Stromal cell of bone marrow (primary cell): ENCODE measurements at regions not wholly inside any gene's neighbourhood (a gene's known extent, or its start where the extent isn't known, plus 50 kb on each side); places are given as distances from the start of the nearest gene placed in this dataset.
"Not testable (repeated sequence)": the region's sequence is repeated elsewhere in the genome, so short reads cannot be mapped to it uniquely, and the experiment has no call there.

Experiments
- DNase-seq: peaks from one replicate; pipeline ENCODE4 v3.0.0-alpha.2; 2012; ENCODE audit warnings: low read depth

DNA sequence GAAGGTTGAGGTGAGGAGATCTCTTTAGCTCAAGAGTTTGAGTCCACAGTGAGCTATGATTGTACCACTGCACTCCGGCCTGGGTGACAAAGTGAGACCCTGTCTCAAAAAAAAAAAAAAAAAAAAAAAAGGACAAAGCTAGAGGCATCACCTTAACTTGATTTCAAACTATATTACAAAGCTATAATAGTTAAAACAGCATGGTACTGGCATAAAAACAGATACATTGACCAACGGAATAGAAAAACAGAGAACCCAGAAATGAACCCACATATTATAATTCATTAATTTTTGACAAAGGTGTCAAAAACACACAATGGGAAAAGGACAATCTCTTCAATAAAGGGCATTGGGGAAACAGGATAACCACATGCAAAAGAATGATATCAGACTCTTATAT lies 50.8 kb upstream of the MBOAT1 start:
- no peak for DNase-seq

DNA sequence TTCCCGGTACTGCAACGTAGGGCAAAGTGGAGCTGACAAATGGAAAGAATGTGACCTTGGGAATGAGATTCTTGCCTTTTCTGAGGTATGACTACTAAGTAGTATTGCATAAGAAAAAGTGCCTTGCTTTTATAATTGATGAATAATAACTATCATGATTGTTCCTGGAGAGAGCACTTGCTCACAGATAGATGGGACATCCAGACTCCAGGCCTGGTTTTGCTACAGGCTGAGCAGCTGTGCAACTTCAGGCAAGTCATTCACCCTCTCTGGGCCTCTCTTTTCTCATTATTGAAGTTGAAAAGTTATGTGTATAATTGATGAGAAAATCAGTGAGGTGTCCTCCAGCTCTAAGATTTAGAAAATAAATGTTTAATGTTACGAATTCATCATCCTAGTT lies 53.6 kb upstream of the MBOAT1 start:
- DNase-seq, result no peak

DNA sequence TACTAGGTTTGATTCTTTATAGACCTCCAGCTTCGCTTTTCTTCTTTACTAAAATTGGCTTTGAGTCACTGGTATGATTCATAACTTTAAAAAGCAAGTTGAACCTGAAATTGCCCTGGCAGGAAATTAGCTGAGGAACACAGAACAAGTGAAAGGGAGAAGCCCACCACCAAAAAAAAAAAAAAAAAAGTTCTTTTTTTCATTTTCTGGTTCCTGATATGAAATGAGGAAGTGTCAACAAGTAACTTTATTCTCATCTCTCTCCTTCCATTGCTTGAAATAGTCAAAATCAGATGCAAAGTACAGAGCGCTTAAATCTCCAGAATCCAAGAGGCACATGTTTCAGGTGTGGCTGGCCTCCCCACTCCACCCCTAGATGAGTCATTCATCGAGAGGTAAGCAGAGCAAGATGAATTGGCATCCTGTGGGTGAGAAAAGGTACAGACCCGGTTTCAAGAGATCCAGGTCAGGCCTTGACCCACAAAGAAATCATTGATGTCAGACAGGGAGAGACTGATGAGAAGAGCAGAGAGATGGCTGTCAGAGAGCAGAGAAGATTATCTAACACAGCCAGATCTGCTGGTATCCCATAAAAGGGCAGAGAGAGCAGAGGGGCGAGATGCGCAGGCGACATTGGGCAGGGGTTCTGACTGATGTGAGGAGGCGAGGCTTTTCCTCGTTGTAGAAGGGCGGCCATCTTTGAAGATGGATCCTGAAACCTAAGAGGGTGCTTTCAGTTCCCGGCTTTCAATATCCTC lies 54.8 kb upstream of the MBOAT1 start:
- peak; percentile 28 for DNase-seq

DNA sequence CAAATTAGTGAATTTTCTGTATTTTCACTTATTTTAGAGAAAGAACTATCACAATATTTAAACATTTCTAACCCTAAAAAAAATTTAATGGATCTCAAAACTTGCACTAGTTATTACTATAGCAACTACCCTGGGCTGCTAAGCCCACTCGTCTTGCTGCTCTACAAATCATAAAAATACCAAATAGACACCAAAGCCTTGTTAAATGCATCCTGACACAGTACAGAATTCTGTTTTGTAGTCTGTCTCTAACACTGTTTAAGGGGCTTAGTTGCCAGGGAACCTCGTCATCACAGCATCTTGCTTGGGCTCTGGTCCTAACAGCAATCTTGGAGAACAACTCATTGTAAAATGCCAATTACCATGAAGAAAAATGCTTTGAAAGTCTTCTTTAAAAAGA lies 56.9 kb upstream of the MBOAT1 start:
- DNase-seq, result no peak

DNA sequence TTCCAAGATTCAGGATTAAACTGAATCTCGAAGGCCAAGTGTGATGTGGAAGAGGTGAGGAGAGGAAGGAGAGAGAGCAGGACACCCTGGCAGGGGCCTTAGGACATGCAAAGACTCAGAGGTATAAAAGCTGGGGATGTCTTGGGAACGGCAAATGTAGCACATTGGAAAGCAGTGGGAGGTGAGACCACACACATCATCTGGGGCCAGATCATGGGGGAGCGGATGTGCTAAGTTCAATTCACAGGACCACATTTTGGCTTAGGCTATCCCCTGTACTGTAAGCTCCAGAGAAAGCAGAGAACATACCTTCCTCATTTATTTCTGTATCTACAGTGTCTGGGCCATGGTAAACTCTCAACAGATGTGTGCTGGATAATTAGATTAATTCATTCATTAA lies 59.5 kb upstream of the MBOAT1 start:
- DNase-seq, result no peak

DNA sequence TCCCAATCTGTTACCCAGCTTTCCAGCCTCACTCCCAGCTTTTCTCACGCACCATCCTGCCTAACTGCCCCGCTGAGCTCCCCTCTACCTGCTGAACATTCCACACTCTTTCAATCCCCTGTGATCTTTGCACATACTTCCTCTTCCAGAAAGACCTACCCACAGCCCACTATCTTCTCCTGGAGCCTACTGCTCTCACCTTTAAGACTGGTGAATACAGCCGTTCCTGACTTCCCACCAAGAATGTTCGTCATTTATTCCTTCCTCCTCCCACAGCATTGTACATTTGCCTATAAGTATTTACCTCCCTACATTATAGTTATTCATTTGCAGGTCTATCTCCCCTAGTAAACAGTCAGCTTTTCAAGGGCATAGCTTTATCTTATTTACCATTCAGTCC lies 61.9 kb upstream of the MBOAT1 start:
- DNase-seq, result no peak

DNA sequence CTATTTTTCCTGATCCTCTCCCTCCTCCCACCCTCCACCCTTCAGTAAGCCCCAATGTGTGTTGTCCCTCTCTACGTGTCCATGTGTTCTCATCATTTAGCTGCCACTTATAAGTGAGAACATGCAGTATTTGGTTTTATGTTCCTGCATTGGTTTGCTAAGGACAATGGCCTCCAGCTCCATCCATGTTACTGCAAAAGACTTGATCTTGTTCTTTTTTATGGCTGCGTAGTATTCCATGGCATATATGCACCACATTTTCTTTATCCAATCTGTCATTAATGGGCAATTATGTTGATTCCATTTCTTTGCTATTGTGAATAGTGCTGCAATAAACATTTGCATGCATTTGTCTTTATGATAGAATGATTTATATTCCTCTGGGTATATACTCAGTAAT lies 63.6 kb upstream of the MBOAT1 start:
- not testable (repeated sequence) for DNase-seq

DNA sequence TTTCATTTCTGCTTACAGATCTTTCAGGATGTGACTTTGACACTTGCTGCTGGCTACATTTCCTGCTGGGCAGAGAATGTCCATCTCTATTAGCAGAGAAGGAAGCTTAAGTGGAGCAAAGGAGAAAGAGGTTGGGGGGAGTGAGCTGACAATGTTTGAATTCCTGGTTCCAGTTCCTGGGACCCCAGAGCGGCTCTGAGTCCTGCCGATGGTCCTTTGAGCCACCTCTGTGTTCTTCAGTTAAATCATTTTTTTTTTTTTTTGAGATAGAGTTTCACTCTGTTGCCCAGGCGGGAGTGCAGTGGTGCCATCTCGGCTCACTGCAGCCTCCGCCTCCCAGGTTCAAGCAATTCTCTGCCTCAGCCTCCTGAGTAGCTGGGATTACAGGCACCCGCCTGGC lies 65.5 kb upstream of the MBOAT1 start:
- DNase-seq, result not testable (repeated sequence)

DNA sequence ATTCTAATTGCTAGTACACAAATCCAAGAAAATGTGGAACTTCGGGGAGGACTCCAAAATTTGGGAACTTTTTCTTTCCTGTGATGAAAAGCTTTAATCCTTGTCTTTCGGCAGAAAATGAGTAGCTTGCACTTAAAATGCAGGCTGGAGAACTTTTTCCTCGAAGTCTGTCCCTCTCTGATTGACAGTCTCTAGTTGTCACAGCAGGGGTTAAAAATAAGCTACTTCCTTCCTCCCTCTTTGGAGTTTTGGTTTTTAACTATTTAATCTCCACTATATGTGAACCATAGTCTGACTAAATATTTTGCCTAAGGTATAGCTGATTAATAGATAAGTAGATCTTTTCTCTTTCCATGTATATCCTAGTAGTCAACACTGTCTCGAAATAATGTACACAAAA lies 66.8 kb upstream of the MBOAT1 start:
- DNase-seq, result no peak

DNA sequence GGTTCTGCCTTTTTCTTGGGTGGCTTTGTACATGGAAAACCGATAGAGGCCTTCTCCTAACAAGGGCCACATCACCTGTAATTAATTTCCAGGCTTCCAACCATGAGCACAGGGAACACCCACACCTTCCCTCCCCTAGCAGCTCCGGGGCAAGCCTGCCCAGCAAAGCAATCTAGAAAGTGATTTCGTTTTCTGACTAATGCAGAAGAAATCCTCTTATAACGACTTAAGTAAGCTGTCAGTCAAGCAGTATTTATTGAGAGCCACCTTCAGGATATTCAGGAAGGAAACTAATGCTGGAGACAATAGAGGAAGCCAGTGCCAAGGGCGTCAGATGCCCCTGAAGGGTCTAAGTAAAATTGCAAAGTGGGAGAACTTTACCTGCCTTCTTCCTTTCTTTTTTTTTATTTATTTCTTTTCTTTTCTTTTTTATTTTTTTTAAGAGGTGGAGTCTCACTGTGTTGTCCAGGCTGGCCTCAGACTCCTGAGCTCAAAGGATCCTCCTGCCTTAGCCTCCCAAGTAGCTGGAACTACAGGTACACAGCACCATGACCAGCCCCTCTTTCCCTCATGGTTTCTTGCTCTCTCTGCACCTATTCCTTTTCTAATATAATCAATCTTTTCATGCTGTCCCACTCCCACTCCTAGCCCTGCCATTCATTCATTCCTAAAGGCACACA lies 67.5 kb upstream of the MBOAT1 start:
- DNase-seq, result no peak

DNA sequence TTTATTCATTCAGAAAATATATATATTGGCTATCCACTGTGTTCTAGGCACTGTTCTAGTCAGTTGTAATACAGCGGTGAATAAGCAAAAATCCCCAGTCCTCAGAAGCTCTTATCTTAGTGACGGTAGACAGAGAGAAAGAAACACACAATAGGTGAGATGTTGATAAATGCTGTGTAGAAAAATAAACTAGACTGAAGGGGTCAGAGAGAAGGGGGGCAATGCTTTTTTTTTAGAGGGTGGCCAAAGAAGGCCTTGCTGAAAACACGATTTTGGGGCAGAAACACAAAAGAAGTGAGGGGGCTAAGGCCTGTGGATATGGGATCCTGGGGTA lies 68.0 kb upstream of the MBOAT1 start:
- no peak for DNase-seq

DNA sequence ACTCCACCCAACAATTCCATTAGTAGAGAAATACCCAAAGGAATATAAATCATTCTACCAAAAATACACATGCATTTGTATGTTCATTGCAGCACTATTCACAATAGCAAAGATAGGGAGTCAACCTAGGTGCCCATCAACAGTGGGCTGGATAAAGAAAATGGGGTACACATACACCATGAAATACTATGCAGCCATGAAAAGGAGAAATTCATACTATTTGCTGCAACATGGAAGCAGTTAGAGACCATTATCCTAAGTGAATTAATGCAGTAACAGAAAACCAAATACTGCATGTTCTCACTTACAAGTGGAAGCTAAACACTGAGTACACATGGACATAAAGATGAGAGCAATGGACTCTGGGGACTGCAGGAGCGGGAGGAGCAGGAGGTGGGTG lies 72.4 kb upstream of the MBOAT1 start:
- no peak for DNase-seq

DNA sequence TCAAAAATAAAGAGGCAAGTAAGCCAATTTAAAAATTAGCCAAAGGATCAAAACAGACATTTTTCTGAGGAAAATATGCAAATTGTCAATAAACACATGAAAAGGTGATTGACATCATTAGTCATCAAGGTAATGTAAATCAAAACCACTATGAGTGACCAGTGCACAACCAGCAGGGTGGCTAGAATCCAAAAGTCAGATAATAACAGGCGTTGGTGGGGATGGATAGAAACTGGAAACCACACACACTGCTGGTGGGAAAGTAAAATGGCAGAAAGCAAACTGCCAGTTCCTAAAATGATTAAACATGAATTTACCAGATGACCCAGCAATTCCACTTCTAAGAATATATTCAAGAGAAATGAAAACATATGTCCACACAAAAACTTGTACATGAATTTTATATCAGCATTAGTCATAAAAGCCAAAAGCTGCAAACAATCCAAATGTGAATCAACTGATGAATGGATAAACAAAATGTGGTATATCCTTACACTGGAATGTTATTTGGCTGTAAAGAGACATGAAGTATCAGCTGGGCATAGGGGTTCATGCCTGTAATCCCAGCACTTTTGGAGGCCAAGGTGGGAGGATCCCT lies 74.8 kb upstream of the MBOAT1 start:
- DNase-seq, result no peak

DNA sequence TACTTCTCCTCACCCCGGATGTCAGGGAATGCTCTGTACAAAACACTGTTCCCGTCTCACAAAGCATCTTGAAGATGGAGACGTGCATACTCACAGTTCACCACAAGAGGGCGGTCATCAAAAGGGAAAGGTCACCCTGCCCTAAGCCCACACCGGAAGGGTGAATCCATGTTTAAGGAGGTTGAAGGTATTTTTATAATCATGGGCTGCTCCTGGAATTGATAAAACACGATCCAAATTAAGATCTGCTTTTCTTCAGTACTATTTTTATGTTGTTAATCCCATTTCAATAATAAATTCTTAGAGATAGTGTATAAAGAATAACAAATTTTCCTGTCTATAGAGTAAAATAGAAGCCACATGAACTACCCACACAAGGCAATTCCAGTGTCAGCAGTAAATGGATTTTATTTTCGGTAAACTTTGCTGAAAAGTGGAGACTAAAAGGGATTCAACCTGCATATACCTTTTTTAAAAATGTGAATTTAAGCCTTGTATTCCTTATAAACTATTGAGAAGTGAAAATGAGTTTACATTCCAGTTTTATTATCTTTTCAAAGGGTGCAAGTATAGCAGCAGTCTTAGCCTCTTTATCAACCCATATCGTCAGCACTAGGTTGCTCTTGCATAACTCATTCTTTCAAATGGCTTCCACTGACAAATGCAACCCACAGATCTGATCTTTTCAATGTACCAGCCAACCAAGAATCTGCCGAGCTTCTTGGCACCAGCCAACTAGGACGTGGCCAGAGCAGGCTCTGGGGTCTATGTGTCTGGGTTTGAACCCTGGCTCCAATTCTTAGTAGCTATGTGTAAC lies 79.7 kb upstream of the MBOAT1 start:
- DNase-seq, result peak; percentile 65

DNA sequence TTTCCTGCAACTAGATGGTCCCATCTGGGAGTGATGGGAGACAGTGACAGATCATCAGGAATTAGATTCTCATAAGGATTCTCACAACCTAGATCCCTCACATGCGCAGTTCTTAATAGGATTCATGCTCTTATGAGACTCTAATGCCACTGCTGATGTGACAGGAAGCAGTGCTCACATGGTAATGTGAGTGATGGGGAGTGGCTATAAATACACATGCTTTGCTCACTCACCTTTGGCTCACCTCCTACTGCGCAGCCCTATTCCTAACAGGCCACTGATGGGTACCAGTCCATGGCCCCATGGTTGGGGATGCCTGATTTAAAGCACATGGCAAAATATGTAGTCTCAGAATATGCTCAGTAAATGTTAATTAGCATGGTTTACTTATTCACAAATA lies 80.6 kb upstream of the MBOAT1 start:
- DNase-seq, result no peak

DNA sequence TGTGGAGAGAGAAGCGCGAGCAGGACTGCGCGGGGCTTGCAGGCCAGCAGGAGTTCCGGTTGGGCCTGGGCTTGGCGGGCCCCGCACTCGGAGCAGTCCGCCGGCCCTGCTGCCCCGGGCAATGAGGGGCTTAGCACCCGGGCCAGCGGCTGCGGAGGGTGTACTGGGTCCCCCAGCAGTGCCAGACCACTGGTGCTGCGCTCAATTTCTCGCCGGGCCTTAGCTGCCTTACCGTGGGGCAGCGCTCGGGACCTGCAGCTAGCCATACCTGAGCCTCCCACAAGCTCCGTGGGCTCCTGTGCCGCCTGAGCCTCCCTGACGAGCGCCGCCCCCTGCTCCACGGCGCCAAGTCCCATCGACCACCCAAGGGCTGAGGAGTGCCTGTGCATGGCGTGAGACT lies 89.0 kb upstream of the MBOAT1 start:
- DNase-seq, result no peak

DNA sequence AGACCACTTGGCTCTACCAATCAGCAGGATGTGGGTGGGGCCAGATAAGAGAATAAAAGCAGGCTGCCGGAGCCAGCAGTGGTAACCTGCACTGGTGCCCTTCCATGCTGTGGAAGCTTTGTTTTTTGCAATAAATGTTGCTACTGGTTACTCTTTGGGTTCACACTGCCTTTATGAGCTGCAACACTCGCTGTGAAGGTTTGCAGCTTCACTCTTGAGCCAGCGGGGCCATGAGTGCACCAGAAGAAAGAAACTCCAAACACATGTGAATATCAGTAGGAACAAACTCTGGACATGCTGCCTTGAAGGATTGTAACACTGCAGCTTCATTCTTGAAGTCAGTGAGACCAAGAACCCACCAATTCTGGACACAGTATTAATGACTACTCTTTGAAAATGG lies 89.9 kb upstream of the MBOAT1 start:
- no peak for DNase-seq

DNA sequence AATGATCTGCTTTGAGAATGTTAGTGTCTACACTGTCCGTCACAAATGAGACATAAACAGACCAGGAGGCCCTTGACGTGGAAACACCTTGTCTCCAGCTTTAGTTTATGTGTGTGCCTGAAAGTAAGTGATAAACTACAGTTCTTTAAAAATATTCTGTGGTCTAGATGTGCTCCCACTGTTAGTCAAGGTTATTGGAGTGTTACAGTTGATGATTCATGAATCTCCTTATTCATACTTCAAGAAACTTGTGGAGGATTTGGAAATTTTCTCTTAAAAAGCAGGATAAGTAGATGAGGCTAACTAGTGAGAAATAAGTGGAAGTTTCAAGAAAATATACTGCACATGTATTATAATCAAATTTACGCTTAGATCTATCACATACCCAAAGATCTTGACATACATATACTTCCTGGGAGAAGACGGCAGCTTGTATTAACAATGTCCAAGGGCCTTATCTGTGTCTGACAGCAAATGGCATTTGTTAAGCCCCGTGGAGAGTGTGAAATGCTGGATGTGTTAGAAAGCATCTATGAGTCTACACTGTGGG lies 90.5 kb upstream of the MBOAT1 start:
- peak; percentile 11 for DNase-seq

DNA sequence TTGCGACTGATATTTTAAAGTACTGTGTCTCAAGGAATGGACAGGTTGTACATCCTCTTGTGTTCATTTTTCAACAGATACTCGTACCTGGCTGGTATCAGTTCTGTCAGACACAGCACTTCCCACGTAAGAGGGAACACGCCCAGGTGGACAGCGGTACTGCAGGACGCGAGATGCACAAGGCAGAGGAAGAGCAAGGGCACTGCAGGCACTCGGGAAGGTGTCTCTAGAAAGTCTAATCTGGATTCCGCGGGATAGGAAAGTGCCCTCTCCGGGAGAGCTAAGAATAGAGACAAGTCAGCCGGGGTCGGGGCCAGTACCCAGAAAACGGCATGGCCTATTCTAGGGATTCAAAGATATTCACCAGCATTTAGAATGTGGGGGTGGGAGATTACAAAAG lies 94.2 kb upstream of the MBOAT1 start:
- no peak for DNase-seq

DNA sequence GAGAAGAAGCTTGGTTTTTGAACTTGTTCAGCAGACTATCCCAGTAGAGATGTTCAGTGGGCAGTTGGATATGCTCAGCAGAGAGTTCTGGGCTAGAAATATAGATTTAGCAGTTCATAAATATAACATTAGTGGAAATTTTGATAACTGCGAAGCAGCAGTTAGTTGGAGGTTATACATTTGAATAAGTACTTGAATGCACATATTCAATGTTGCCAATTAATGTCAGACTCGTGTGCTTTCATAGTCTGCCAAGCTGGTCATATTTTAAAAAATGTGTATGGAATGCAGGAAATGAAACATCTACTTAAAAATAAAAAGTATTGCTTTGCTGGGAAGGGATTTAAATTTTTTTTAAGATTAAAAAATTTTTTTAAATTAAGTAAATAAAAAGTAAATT lies 92.5 kb upstream of the E2F3 start:
- DNase-seq, result no peak

DNA sequence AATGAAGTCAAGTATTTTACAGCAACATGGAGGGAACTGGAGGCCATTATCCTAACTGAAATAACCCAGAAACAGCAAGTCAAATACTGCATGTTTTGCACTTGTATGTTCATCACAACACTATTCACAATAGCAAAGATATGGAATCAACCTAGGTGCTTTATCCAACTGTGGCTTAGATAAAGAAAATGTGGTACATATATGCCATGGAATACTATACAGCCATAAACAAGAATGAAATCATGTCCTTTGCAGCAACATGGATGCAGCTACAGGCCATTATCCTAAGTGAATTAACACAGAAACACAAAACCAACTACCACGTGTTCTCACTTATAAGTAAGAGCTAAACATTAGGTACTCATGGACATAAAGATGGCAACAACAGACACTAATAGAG lies 91.5 kb upstream of the E2F3 start:
- no peak for DNase-seq

DNA sequence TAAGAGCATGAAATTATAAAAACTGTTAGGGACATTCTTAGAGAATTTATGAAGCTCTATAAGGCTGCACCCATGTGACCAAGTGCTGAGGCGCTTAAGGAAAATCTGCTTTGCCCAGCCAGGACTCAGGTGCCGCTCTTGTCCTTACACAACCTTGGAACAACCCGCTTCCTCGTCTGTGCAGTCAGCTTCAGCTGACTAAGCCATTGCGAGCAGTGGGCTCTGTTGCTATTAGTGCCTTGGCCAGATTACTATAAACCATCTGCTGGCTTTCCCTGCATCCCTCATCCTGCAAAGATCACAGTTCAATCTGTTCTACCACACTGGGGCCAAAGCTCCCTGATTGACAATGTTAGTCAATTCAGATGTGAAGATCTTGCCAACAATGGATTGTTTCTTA lies 89.1 kb upstream of the E2F3 start:
- no peak for DNase-seq

DNA sequence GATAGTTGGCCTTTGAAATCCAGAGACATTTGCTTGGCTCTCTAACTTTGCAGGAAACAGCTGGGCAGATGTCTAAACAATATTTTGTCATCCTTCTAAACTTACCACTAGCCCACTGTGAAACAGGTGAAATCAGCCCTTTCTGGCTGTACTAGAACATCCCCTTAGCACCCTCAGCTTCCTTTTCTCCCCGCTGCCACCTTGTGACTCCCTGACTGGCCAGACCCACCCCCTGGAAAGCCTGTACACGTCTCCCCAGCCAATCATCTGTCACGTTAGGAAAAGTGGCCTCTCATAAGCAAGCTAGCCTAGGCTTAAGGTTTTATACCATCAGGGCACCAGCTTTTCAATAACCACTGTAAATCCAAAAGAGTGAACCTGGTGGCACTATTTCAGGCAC lies 88.6 kb upstream of the E2F3 start:
- DNase-seq, result no peak
